ENCODE measurements at regions not wholly inside any gene's neighbourhood (a gene's known extent, or its start where the extent isn't known, plus 50 kb on each side); places are given as distances from the start of the nearest gene placed in this dataset.

DNA sequence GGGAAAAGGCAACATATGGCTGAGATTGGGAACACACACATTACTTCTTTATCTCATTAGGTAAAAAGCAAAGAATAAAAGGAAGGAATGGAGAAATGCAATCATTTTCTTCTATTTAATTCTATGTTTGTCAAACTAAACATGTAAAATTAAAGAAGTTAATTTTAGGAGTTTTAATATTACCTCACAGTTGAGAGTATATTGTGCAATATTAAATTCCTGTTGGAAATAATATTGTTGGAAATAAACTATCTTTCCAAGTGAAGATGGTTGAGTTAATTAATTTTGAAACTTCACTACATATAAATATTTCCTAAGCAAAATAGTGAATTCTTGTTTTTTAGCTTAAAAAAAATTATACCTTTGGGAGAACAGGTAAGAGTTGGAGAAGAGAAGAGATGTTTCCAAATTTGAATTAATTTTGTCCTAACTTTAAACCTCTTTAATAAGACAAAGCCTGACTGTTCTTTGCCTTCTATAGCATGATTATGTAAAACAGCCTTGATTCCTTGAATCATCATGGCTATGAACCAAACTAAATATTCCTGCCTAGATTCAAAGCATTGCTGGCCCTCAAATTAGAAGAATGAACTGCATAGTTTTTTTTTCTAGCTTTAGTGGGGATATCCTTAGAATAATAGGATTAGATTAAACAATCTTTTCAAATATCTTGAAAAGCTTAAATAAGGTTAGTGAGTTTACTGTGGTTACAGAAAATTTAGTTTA lies 1349.1 kb upstream of the ADGRB3 start:
- no peak for DNase-seq (ENCODE audit: low spot score)
- in situ Hi-C loops (cut with HindIII; ENCODE audit: low sequenced_read_pairs): no loop called here

DNA sequence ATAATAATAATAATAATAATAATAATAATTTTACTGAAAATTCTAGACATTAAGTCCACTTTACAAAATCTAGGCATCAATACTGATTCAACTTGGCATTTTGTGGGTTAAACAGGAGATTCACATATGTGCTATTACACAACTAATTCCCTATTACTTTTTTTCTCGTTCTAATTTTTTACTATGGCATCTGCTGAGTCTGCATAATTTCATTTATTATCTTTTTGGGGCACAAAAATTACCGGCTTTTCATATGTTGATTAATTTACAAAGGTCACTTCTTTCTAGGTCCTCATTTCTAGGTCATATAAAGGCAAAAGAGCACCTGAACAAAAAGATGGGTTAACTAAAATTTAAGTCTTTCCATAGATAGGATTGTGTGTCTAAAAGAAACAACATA lies 1357.8 kb upstream of the ADGRB3 start:
- DNase-seq (ENCODE audit: low spot score): no peak
- in situ Hi-C loops (cut with HindIII; ENCODE audit: low sequenced_read_pairs): no loop called here

DNA sequence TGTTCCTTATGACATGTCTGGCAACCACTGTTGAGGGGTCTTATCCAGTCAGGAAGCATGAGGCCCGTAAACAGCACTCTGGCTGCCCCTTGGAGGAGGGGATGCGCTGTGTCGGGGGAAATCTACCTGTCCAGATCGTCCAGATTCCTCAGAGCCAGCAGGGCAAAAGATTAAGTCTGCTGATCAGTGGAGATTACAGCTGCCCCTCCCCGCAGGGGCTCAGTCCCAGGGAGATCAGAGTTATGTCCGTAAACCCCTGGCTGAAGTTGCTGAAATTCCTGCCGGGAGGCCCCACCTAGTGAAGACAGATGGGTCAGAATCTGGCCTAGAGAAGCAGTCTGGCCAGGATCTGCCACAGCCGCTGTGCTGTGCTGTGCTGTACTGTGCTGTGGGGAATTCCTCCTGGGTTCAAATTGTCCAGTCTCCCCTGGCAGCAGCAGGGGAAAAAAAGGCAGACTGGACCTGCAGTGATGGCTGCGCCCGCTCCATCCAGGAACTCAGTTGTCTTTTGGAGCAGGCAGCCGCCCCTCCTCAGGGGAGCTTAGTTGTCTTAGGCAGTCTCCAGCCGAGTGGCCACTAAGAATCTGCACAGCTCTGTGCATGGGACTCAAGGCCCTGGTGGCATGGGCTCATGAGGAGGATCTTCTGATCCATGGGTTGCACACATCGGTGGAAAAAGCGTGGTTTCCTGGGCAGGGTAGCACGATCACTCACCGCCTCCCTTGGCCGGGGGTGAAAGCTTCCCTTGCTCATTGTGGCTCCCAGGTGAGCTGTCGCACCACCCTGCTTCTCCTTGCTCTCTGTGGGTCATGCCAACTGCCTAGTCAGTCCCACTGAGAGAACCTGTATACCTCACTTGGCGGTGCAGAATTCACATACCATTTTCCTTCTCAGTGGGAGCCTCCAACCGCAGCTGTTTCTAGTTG lies 1368.8 kb upstream of the ADGRB3 start:
- in situ Hi-C loops (cut with HindIII; ENCODE audit: low sequenced_read_pairs): no loop called here

DNA sequence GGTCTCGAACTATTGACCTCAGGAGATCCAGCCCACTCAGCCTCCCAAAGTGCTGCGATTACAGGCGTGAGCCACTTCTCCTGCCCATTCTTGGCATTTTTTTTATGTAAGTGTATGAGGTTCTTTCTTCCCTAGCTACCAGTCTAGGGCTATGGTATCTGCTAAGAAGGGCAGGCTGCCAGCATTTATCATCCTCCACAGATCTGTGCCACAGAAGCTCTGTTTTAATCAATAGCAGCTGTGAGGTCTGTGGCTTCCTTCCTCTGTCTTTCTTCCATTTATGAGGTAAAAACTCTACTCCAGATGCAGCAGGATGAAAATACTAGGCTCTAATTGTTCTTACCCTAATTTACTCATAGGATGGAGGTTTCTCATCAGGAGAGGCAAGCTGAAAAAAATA lies 1382.4 kb upstream of the ADGRB3 start:
- in situ Hi-C loops (cut with HindIII; ENCODE audit: low sequenced_read_pairs): no loop called here
- no peak for DNase-seq (ENCODE audit: low spot score)

More for the DNA sequence above, 1368.8 kb upstream of the ADGRB3 start:
- DNase-seq (ENCODE audit: low spot score): no peak

DNA sequence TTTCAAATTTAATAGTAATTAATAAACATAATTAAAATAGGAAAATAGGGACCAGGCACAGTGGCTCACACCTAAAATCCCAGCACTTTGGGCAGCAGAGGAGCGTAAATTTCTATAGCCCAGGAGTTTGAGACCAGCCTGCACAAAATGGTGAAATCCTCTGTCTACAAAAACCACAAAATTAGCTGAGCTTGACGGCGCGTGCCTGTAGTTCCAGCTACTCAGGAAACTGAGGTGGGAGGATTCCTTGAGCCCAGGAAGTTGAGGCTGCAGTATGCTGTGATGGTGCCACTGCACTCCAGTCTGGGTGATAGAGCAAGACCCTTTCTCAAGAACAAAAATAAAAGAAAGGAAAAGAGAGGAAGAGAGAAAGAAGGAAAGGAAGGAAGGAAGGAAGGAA lies 1387.0 kb upstream of the ADGRB3 start:
- DNase-seq (ENCODE audit: low spot score): no peak
- in situ Hi-C loops (cut with HindIII; ENCODE audit: low sequenced_read_pairs): no loop called here

DNA sequence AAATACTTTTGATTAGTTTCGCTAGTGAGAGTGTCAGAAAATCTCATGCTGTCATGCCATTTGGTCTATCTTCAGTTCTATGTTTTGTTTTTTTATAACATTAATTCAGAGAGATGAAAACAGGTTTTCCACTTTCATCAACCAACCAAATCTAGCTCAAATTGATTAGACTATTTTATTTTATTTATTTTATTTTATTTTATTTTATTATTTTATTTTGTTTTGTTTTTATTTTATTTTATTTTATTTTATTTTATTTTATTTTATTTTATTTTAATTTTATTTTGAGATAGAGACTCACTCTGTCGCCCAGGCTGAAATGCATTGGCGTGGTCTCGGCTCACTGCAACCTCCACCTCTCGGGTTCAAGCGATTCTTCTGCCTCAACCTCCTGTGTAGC lies 1391.0 kb upstream of the ADGRB3 start:
- no peak for DNase-seq (ENCODE audit: low spot score)
- in situ Hi-C loops (cut with HindIII; ENCODE audit: low sequenced_read_pairs): no loop called here

DNA sequence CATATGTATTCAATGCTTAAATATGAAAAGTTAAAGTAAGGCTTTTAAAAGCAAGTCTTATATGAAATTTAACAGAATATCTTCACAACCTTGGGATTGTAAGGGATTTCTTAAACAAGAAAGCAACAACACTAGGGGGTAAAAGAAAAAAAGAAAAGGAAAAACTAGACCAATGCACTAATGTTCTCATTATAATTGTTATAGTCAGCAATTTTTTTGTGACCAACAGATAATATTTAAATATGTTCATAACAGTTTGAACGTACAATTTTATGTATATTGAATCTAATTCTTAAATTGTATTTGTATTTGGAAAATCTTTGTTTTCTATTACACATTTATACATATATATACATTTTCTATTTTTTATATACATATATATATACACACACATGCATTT lies 1397.8 kb upstream of the ADGRB3 start:
- DNase-seq (ENCODE audit: low spot score): no peak
- in situ Hi-C loops (cut with HindIII; ENCODE audit: low sequenced_read_pairs): no loop called here

DNA sequence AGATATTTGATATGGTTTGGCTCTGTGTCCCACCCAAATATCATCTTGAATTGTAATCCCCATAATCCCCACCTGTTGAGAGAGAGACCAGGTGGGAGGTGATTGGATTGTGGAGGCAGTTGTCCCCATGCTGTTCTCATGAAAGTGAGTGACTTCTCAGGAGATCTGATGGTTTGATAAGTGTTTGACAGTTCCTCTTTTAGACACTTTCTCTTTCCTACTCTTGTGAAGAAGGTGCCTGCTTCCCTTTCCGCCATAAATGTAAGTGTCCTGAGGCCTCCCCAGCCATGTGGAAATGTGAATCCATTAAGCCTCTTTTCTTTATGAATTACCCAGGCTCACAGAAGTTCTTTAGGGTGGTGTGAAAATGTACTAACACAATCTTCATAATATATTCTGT lies 1404.0 kb upstream of the ADGRB3 start:
- DNase-seq (ENCODE audit: low spot score): no peak
- in situ Hi-C loops (cut with HindIII; ENCODE audit: low sequenced_read_pairs): no loop called here

DNA sequence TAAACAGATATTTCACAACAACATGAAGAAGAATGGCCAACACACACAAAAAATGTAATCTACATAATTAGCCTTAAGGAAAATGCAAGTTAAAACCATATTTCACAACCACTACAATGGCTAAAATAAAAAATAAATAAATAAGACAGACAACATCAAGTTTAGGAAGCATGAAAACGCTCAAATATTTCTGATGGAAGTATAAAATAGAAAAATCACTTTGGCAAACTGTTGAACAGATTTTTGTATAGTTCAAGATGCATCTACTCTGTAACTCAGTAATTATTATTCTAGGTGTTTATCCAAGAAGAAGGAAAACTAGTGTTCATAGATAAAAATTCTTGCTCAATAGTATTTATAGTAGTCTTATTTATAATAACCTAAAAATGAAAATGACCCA lies 1410.1 kb upstream of the ADGRB3 start:
- in situ Hi-C loops (cut with HindIII; ENCODE audit: low sequenced_read_pairs): no loop called here
- DNase-seq (ENCODE audit: low spot score): no peak

DNA sequence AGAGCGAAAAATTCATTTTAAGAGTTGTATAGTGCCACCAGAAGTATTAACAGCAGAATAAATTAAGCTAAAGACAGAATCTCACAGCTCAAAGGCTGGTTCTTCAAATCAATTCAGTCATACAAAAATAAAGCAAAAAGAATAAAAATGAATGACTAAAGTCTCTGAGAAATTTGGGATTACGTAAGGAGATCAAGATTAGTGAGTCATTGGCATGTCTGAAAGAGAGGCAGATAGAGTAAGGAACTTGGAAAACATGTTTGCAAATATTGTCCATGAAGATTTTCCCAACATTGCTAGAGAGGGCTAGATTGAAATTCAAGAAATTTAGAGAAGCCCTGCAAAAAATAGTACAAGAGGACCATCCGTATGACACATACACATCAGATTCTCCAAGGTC lies 1413.9 kb upstream of the ADGRB3 start:
- DNase-seq (ENCODE audit: low spot score): no peak
- in situ Hi-C loops (cut with HindIII; ENCODE audit: low sequenced_read_pairs): no loop called here

DNA sequence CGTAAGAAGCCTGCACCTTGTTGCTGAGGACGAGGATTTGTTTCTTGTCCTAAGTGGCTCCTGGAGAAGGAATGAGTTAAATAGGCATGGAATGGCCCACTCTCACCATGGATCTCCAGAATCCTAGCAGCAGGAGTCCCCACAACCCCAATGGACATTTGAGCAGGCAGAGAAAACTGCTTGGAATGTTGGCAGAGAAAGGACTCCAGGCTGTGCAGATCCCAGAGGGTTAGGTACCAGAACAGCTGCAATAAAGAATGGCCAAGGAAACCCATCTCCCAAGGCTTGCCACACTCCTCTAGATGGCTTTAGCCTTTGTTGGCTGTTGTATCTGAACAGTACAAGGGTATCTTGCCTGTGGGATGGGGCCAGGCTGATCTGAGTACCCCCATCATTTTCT lies 1415.7 kb upstream of the ADGRB3 start:
- DNase-seq (ENCODE audit: low spot score): no peak
- in situ Hi-C loops (cut with HindIII; ENCODE audit: low sequenced_read_pairs): no loop called here

DNA sequence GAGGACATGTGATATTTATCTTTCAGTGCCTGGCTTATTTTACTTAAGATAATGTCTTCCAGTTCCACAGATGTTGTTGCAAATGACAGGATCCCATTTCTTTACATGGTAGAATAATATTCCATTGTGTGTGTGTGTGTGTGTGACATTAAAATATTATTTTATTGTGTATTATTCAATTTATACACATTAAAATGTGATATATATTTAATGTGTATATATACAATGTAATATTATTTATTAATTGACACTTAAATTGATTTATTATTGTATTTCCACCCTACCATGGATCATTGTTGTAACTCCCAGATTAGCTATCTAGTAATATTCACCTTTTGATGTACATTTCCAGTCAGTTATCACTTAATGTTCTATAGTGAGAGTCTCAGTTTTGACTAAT lies 1422.5 kb upstream of the ADGRB3 start:
- DNase-seq (ENCODE audit: low spot score): no peak
- in situ Hi-C loops (cut with HindIII; ENCODE audit: low sequenced_read_pairs): no loop called here

DNA sequence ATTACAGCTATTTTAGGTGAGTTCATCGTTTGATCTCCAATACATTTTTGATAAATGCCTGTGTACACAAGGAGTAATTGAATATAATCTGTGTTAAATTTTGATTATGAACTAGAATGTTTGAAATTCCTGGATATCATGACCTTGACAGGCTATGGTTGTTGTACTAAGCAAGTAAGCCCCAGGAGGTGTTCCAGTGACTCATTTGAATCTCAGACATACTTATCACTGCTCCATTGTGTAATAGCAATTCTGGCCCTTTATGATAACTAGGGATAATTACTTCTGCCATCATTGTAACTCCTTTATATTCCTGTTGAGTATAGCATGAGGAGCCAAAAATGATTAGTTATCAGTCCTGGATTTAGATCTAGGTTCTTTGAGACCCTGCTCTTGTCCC lies 1424.6 kb upstream of the ADGRB3 start:
- in situ Hi-C loops (cut with HindIII; ENCODE audit: low sequenced_read_pairs): no loop called here

DNA sequence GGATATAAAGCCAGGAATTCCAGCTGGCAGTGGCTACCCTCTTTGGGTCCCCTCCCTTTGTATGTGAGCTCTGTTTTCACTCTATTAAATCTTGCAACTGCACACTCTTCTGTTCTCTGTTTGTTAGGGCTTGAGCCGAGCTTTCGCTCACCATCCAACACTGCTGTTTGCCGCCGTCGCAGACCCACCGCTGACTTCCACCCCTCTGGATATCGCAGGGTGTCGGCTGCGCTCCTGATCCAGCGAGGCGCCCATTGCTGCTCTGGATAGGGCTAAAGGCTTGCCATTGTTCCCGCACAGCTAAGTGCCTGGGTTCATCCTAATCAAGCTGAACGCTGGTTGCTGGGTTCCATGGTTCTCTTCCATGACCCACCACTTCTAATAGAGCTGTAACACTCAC lies 1433.5 kb upstream of the ADGRB3 start:
- in situ Hi-C loops (cut with HindIII; ENCODE audit: low sequenced_read_pairs): no loop called here
- DNase-seq (ENCODE audit: low spot score): no peak

More for the DNA sequence above, 1424.6 kb upstream of the ADGRB3 start:
- DNase-seq (ENCODE audit: low spot score): no peak

DNA sequence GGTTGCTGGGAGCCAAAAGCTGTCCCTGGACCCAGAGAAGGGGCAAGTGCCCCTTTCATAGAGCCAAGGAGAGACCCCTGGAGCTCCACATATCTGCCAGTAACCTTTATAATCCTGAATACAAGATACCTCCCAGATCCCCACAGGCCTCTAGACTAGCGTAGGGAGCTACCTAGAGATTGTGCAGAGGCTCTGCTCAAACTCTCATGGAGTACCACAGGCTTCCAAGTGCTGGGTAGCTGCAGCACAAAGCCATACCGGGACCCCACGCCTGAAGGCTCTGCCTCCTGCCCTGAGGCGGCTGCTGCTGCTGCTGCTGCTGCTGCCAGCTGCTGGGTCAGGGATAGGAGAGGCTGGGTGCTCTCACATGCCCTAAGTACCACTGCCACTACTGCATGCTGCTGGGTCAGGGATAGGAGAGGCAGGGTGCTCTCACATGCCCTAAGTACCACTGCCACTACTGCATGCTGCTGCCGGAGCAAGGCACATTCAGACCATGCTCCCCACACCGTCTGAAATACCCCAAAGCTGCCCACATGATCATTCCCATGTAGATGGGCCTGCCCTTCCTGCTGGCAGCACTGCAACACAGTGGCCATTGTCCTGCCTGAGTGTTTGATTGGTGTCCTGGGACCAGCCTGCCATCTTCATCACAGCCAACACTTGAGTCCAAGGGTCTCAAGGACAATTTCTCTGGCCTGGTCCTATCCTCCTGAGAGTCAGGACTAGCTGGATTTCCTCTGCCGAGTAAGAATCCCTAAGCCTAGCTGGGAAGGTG lies 1434.3 kb upstream of the ADGRB3 start:
- no peak for DNase-seq (ENCODE audit: low spot score)

DNA sequence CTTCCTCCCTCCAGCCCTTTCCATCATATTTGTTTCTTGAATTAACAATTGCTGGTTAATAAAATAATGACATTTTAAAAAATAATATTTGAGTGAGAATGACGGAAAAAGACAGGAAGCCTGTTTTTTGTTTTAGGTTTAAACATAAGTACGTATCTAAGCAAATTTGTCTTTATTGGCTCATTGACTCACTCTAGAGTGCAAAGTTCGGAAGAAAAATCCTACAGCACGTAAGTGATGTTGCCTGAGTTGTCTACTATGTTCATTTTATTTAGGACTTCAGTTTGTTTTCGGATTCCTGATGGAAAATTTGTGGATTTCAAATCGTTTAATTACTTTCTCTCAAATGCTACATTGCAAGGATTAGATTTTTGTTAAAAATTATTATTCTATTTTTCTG lies 1435.7 kb upstream of the ADGRB3 start:
- DNase-seq (ENCODE audit: low spot score): no peak
- in situ Hi-C loops (cut with HindIII; ENCODE audit: low sequenced_read_pairs): no loop called here

More for the DNA sequence above, 1434.3 kb upstream of the ADGRB3 start:
- in situ Hi-C loops (cut with HindIII; ENCODE audit: low sequenced_read_pairs): no loop called here

DNA sequence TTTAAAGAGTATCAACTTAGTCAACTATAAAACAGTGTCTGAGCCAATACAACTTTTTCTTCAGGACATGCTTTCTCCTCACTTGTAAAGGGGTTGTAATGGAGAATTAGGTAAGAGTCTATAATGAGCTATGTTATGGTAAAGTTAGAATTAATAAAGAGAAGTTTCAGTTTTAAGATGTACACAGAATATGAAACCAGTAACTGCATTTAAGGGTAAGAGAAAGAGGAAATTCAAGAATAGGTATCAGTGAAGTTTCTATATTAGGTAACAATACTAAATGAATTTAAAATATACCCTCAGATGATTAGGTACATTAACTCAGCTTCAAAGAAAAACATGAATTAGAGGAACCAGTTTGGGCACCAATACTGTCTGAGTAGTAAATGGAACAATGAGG lies 1444.3 kb upstream of the ADGRB3 start:
- in situ Hi-C loops (cut with HindIII; ENCODE audit: low sequenced_read_pairs): no loop called here
- DNase-seq (ENCODE audit: low spot score): no peak

DNA sequence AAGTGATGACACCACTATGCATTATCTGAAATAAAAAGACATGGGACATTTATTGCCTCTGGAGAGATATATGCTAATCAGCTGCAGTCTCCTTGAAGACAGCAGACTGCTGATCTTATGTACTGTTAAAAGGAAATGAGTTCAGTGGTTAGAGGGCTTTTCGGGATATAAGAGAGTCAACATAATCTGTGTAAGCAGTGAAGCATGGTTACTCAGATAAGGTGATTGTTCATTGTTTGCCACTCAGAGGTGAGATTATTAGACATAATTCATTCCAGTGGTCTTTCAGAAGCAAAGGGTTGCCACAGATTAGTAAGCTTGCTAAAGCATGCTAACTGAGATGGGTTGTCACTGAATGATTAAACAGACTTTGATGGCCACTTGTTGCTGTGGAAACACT lies 1450.7 kb upstream of the ADGRB3 start:
- in situ Hi-C loops (cut with HindIII; ENCODE audit: low sequenced_read_pairs): no loop called here
- DNase-seq (ENCODE audit: low spot score): no peak

DNA sequence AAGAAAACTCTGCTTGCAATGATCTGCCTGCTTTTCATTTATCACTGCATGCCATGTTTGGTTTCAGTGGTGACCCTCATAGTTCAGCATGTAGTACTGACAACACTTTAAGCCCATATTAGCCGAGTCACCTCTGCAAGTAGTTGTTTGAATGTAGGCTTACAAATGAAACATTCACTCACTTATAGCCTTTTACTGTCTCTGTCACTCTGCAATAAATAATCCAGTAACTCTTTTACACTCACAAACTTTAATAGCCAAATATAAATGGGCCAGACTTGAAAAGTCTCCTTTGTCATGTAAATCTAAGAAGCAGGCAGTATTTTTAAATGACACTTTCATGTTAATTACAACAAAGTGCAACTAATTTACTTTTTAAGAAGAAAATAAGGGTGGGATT lies 1460.0 kb upstream of the ADGRB3 start:
- in situ Hi-C loops (cut with HindIII; ENCODE audit: low sequenced_read_pairs): no loop called here
- no peak for DNase-seq (ENCODE audit: low spot score)

DNA sequence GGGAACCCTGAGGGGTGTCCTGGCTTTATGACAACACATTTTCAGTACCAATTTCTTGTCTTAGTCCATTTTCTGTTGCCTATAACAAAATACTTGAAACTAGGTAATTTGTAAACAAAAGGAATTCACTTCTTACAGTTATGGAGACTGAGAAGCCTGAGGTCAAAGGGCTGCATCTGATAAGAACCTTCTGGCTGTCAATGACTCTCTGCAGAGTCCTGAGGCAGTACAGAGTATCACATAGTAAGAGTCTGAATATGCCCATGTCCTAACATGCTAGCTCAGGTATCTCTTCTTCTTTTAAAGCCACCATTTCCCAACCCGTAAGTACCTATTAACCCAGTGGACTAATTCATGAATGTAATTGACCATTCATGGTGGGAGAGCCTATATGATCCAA lies 1458.6 kb upstream of the EYS start:
- in situ Hi-C loops (cut with HindIII; ENCODE audit: low sequenced_read_pairs): no loop called here
- no peak for DNase-seq (ENCODE audit: low spot score)

All from G401 (cell line).